GM18907 (cell line): ENCODE measurements at regions not wholly inside any gene's neighbourhood (a gene's known extent, or its start where the extent isn't known, plus 50 kb on each side); places are given as distances from the start of the nearest gene placed in this dataset.

Experiments
- ATAC-seq: cut with Tn5 transposase; IDR thresholded peaks from one replicate; pipeline ENCODE4 v1.9.1; 2021; ENCODE audit warnings: mild to moderate bottlenecking, moderate library complexity; ENCODE audit not compliant: unreplicated experiment

DNA sequence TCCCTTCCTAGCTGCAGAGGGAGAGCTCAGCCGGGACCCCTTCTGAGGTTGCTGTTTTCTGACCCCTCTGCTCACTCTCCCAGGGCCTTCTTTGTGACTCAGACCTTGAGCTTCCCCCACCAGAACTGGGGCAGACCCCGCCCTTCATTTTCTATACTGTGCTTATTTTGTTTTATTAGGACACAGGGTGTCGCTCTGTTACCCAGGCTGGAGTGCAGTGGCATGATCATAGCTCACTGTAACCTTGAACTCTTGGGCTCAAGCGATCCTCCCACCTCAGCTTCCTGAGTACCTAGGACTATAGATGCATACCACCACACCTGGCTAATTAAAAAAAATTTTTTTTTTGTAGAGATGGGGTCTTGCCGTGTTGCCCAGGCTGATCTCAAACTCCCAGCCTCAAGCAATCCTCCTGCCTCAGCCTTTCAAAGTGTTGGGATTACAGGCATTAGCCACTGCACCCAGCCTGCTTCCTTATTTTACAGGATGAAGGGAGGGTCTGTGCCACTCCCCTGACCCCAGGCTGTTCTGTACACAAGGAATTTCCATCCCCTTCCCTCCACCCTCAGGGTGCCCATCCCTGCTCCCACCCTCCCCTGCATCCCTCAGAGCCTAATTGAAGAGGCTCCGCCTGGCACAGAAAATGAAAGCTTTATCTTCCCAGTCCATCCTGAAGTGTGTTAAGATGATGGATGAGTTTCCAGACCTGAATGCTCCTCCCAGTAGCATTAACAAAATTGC, 195.2 kb upstream of the POU3F1 start:
- ATAC-seq: no peak

DNA sequence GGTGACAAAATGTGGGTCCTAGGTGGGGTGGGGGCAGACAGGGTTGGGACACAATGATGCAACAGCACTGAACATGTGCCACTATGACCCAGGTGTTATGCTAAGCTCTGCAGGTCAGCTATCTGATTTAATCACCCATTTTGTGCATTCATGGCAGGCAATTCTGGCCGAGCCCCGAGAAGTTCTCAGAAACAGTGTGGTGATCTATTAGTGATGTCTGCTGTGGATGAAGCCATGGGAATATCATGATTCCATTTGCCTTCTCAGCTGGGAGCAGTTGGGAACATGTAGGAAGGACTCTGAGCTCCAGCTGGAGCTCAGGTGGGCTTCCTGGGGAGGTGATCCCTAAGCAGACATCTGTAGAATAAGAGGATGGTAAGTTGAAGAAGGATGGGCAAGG, 194.0 kb upstream of the POU3F1 start:
- no peak for ATAC-seq

DNA sequence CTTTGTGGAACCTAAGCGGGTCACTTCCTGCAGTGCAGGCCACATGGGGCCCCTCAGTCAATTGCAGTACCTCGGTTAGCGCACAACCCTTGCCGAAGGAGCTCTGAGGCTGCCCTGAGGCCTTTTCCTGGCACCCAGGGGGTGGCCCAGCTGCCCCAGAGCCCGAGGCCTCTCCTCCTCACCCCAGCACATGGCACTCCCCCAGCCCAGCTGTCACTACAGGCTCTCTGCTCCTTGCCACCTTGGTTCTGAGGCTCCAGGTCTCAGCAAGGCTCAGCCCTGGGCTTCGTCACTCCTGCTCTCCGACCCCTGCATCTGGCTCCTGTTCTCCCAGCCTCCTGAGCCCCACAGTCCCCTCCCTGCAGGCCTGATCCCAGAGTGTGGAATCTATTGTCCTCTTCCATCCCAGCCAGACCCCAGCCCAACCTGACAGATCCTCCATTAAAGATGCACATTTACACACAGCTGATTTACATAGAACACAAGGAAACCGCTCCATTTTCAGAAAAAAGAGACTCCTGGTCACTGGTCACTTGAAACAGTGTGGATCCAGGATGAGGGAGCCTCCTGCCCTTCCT, 192.8 kb upstream of the POU3F1 start:
- ATAC-seq: no peak

DNA sequence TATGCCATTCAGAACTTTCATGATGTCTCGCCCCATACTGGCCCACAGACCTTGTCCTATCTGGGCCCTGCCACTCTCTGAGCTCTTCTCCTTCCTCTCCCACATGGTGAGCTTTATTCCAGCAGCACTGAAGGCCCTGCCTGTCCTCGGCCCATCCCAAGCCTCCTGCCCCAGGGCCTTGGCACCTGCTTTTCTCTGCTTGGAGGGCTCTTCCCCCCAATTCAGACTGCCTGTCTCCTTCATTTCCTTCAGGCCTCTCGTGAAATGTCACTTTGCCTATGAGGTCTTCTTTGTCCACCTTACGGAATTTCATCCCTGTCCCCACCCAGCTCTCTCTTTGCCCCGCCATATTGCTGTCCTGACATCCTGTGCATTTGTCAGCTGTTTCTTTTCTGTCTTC, 191.7 kb upstream of the POU3F1 start:
- ATAC-seq: no peak

DNA sequence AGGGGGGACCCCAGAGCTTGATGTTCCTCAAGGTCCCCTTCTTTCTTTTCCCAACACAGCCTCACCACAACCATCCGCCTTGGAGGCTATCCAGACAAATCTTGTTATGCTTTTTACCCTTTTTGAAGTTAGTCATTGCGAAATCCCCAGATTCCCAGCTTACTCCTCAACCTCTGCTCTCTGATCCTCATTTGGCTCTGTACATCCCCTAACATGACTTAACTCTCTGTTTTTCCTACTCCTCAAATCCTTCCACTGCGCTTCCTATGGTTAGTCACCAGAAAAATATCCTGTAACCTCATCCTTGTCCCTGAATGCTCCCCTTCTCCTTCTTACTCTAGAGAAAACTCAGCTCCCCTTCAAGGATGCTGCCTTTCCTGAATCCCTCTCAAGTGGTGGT, 189.1 kb upstream of the POU3F1 start:
- ATAC-seq: no peak

DNA sequence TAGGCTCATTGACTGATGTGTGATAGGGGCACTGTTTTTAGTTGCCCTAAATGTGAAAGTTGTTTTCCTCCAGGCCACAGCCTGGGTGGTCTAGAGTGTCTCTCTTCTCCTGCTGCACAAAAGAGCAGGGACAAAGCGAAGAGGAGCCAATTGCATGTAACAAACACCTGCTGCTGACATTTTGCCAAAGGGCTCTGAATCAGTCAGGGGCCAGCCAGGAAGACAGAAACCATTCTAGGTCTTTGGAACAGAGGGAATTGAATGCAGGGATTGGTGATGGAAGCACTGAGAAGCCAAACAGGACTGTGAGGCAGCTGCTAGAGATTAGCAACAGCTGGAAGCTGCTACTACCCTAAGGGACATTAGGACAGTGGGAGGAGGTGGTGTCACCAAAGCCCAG, 185.3 kb upstream of the POU3F1 start:
- no peak for ATAC-seq

DNA sequence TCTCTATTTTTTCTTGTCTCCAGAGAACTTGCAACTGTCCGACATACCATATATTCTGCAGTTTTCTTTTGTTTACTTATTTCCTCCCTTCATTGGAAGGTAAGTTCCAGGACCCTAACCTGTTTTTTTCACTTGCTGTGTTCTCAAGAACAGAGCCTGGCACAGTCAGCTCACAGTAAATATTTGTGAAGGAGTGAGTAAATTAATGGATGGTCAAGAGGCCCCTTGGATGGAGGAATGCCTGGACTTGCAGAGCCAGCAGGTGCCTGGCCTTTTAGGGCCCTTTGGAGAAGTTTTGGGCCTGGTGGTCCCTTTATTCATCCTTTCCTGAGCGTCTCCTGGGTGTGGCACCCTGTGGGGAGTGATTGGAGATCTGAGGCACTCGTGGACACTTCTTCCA, 182.1 kb upstream of the POU3F1 start:
- ATAC-seq: no peak

DNA sequence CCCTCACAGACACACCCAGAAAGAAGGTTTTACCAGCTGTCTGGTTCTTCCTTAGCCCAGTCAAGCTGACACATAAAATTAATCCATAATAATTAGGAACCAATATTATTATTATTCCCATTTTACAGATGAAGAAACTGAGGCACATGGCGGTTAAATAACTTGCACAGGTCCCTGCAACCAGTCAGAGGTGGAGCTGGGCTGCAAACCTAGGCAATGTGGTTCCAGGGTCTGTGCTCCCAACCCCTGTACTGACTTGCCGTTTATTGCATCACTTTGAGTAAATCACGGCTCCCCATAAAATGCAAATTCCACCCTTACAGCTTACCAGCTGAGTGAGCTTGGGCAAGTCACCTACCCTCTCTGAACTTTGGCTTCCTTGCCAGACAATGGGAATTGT, 179.2 kb upstream of the POU3F1 start:
- ATAC-seq: no peak

DNA sequence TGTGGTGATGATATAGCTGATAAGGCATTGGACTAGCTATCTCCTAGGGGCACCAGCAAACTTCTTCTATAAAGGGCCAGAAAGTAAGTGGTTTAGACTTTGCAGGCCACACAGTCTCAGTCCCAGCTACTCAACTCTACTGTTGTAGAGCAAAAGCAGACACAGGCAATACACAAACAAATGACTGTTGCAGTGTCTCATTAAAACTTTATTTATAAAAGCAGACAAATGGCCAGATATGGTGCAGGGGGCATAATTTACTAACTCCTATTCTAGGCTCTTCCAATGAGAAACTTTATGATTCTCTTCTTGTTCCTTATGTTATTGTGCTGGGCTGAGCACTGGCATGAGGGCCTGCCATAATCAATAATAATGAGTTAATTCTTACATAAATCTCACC, 176.8 kb upstream of the POU3F1 start:
- no peak for ATAC-seq

DNA sequence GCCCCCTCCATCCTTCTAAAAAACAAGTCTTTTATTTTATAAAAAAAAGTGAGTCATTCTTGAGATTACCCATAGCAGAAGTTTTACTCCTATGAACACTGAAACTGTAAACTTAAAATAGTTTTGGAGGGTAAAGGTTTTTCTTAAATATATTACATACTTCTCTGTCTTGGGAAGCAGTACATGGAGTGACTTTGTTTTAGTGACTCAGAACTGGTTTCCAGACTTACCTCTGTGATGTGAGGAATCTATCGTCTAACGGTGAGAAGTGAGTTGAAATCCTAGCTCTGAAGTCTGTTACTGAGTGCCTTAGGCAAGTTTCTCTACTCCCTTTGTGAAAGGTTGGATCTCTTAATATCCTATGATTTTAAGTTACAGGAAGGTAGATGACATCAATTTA, 176.3 kb upstream of the POU3F1 start:
- no peak for ATAC-seq

DNA sequence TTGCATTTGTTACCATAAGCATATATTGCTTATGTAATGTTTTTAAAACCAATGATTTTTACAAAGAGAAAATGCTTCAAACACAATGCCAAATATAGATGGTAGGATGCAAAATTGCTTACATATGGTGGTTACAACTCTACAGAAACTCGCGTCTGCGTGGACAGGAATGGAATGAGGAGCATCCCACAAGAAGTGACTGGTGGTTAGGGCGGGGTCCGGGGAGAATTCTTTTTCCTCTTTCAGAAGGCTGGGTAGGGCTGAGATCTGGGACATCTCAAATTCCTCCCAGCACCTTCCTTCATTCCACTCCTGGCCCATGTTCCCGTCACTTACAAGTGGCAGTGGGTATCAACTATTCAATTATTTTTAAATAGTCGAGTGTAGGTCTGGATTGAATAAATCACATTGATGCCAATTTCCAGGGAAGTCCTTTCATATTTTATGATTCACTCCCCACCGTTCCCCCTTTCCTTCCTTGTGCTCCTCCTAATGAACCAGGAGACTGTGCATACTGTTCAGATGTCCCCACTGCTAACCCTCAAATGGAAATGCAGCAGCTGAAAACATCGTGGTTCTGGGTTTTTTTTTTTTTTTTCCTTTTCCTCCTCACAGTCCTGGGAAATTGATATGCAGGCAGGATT, 174.5 kb upstream of the POU3F1 start:
- no peak for ATAC-seq

DNA sequence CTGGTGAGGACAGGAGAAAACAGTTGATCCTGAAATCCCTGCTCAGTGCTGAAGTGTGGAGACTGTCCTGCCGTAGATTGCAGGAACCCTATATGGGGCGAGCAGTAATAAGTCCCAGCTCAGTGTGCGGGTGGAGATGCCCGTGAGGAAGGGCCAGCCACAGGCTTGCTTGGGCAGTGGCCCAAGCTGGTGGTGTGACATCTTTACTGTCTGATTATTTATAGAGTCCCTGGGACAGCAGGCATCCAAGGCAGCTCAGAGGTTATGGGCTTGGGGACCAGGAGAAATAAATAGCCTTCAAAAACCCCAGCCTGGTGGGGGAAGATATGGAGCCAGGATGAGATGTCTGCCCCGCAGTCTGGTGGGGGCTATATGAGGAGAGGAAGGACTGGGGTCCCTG, 170.7 kb upstream of the POU3F1 start:
- ATAC-seq: no peak

DNA sequence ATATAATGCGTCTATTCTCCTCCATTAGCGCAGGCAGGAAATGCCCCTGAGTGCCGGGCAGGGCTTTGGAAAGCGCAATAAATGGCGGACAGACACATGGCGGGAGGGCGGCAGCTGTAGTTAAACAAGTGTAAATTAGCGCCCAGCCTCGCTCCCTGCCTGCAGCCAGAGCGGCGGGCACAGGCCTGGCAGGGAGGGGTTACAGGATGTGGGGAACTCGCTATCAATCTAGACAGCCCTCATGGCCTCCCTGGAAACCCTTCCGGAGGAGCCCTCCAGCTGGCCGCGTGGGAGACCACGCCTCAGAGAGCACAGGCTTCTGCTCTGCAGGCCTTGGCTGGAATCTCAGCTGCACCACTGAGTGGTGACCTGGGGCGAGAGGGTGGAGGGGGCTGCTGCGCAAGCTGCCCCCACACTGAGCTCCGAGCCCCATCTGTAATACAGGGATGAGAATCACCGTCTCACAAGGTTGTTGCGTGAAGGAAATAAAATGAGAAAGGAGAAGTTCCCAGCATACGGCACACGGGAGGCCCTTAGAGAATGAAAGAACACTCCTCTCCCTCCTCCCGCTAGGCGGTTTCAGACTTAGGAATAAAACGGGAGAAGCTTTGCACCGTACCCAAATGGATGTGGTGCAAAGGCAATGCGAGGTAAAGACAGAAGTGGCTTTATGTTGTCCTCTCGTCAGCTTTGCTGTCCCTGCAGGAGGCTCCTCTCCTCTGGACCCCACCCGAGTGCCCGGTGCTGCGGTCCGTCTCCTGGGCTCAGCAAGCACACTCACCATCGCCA, 167.2 kb upstream of the POU3F1 start:
- ATAC-seq: no peak

DNA sequence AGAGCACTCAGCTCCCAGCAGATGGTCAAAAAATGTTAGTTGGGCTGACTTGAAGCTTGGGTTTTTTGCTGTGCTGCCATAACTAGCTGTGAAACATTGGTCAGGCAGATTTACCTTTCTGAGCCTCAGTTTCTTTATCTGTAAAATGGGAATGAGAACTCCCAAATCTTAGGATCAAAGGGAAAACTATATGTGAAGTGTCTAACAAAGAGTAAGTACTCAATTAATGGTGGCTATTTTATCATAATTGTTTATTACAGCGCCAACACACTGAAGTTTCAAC, 164.2 kb upstream of the POU3F1 start:
- no peak for ATAC-seq

DNA sequence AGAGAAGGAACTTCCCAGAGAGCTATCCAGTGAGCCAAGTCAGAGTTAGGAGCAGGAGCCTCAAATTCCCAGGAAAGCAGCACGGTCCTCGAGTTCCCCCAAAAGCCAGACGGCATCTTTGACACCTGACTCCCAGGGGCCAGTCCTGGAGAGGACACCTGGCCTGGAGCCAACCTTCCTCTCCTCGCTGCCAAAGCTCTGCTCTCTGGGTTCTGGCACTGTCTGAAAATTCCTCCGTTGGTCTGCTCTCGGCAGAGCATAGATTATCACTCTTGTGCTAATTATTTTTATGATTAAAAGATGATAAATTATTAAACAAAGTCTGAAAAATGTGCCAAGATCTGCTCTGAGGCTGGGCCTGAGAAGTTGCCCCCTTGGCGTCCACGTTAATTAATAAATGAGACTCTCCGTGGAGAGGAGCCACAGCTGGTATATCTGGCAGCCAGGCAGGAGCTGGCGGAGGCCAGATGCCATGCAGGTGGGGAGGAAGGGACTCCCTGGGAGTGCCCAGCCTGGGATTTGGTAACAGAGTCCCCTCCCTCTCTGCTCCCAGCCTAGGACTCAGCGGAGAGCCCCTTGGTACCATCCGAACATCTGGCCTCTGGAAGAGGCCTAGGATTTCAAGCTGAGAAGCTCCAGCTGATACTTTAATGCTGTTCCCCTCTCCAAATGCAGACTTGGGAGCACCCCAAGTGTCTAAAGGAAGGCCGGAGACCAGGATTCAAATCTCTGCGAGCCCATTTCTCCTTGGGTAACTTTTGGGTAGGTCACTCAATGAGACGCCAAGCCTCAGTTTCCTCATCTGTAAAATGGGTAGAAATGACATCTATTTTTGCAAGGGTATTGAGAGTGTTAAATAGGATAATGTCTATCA, 163.7 kb upstream of the POU3F1 start:
- no peak for ATAC-seq

DNA sequence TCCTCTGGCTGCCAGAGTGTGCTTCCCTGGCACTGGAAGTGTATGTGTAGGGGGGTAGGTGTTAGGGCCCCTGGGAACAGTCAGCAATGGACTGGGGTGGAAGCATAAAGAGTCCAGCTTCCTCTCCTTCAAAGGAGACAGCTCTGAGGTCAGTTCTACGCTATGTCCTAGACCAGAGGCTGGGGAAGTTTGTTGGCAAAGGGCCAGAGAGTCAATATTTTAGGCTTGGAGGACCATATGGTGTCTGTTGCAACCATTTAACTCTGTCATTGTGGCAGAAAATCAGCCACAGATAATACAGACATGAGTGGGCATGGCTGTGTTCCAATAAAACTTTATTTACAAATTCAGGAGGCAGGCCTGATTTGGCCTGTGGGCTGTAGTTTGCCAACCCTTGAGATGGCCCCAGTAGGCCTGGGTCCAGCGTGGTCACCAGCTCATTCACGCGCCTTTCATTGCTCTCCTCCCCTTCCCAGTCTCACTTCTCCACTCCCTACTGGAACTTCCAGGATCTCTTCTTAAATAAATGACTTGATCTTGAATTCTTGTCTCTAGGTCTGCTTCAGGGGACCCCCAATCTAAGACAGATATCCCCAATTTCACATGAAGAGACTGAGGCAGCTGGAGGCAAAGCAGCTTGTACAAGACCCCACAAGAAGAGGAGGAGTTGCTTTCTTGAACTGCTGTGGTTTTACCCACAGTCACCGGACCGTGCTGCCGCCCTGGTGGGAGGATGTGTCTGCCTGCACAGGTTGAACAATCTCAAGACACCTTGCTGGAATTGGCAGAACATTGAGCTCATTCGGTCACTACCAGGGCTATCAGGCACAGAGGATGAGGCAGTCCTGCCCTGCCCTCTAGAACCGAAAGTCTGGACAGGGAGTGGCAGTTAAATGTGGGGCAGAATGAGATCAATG, 162.4 kb upstream of the POU3F1 start:
- ATAC-seq: no peak

DNA sequence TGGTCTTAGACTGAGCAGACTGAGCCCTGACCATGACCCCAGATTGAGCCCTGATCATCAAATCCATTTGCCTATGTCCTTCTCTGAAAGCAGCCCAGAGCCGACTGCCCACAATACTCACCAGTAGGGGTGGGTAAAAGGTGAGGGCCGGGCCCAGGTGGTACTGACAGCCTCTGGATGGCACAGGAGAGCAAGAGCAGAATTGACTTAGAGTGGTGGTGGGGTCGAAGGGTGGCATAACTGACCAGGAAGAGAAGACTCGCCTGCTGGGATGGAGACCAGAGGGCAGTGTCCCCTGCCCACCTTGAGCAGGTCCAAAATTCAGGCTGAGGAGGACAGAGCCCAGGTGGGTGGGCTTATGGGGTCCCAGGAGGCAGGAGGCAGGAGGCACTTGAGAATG, 161.3 kb upstream of the POU3F1 start:
- no peak for ATAC-seq

DNA sequence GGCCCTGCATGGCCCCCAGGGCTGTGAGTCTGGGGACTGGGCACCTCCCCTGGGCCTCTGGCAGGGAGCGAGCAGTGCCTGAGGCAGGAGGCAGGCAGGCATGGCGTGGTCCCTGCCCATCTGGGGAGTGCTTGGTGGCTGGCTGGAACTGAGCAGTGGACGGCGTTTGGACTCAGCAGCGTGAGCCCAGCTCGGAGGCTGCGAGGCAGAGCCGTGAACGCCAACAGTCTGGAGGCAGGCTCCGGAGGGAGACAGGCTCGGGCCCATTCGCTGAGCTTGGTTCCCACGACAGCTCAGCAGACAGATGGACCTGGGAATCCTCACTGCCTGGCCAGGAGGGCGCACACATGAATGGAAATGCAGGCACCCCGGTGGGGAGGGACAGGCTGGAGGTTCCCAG, 160.7 kb upstream of the POU3F1 start:
- ATAC-seq: no peak

DNA sequence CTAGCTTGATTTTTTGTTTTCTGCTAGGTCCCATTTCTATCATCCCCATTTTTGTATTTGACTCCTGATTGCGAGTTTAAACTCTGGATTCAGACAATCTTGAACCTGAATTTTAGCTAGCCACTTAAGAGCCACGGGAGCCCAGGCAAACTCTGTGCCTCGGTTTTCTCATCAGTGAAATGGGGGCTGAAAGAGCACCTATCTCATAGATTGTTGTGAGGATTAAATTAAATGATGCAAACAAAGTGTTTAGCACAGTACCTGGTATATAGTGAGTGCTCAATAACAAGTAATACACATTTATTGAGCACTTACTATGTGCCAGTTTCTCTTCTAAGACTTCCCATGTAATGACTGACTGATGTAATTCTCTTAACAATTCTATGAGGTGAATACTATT, 158.1 kb upstream of the POU3F1 start:
- ATAC-seq: no peak

DNA sequence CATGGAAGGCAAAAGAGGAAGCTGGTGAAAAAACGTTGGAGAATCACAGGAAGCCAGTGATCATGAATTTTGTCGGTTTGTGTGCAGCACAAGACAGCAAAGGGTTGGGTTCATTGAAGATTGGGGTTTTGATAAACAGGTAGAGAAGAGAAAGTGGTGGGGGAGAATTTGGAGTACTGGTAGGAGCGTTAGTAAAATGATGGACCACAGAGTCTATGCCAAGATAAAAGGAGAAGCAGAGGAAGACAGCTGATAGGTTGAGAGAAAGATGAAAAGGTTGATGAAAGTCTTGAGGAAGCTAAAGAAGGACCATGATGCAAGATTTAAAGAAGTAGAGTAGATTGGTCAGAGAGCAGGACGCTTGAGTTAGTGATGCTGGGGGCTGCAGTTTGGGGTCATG, 156.8 kb upstream of the POU3F1 start:
- ATAC-seq: no peak
